Smooth muscle cell (in vitro differentiated cells): ENCODE measurements at regions not wholly inside any gene's neighbourhood (a gene's known extent, or its start where the extent isn't known, plus 50 kb on each side); places are given as distances from the start of the nearest gene placed in this dataset.
"Not testable (repeated sequence)": the region's sequence is repeated elsewhere in the genome, so short reads cannot be mapped to it uniquely, and the experiment has no call there.

Experiments used
- DNase-seq: peaks from one replicate; lab custom pipeline; 2025; ENCODE audit not compliant: unreplicated experiment; lab: John Stamatoyannopoulos, UW
- H2AFZ ChIP-seq: fragments of 200-600 bp; sonication (generic); 2 replicates; pipeline ENCODE4 v1.6.0; 2016; ENCODE audit warnings: antibody characterized with exemption, low read depth, mild to moderate bottlenecking
- H3F3A ChIP-seq: fragments of 200-600 bp; sonication (generic); 2 replicates; pipeline ENCODE4 v1.6.0; 2017; ENCODE audit warnings: antibody characterized with exemption, low read depth
- H3K27ac ChIP-seq: fragments of 200-600 bp; sonication (generic); 2 replicates; pipeline ENCODE4 v1.5.1; 2016; ENCODE audit warnings: low read depth, mild to moderate bottlenecking
- H3K27me3 ChIP-seq: fragments of 200-600 bp; sonication (generic); 2 replicates; pipeline ENCODE4 v1.6.1; 2016; ENCODE audit warnings: low read depth, mild to moderate bottlenecking
- H3K36me3 ChIP-seq: fragments of 200-600 bp; sonication (generic); 2 replicates; pipeline ENCODE4 v1.5.1; 2016; ENCODE audit warnings: low read depth
- H3K4me1 ChIP-seq: fragments of 200-600 bp; sonication (generic); 2 replicates; pipeline ENCODE4 v1.5.1; 2016; ENCODE audit warnings: low read depth
- H3K4me2 ChIP-seq: fragments of 200-600 bp; sonication (generic); 2 replicates; pipeline ENCODE4 v1.6.0; 2016; ENCODE audit warnings: mild to moderate bottlenecking
- H3K4me3 ChIP-seq: fragments of 200-600 bp; sonication (generic); 2 replicates; pipeline ENCODE4 v1.5.1; 2016; ENCODE audit warnings: mild to moderate bottlenecking
- H3K79me2 ChIP-seq: fragments of 200-600 bp; sonication (generic); 2 replicates; pipeline ENCODE4 v1.6.0; 2016; ENCODE audit warnings: low read depth, mild to moderate bottlenecking
- H3K9ac ChIP-seq: fragments of 200-600 bp; sonication (generic); 2 replicates; pipeline ENCODE4 v1.6.0; 2016; ENCODE audit warnings: low read depth
- H3K9me3 ChIP-seq: fragments of 200-600 bp; sonication (generic); replicated peaks from 2 replicates; pipeline ENCODE4 v1.5.1; 2016; ENCODE audit warnings: low read depth
- H4K20me1 ChIP-seq: fragments of 200-600 bp; sonication (generic); 2 replicates; pipeline ENCODE4 v1.6.0; 2016; ENCODE audit warnings: low read depth
- CTCF ChIP-seq: fragments of 200-600 bp; sonication (generic); IDR thresholded peaks from 2 replicates; pipeline ENCODE4 v1.5.1; 2017; ENCODE audit warnings: borderline replicate concordance, mild to moderate bottlenecking, antibody characterized with exemption; ENCODE audit not compliant: insufficient read depth, poor library complexity, severe bottlenecking
- WGBS: methylation state at CpG from one replicate; pipeline ENCODE4 v1.1.7; 2016; ENCODE audit warnings: low lambda C conversion rate; 5-methylcytosine and 5-hydroxymethylcytosine counted together

DNA sequence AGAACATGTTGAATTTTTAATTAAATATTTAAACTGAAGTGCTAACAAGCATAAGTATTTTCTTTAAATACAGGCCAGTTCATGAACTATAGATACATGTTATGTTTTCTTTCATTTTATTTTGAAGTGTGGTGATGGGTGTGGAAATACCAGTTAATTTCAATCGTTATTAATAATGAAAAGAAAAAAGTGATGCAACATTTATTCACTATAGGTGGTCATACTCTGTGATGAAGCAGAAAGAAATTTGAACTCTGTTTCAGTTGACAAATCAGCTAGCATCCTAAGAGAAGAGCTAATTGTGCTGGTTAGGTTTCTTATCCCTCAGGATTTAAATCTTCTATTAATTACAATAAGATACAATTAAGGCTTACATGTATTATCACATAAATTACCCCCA is 795.1 kb upstream of the DDX18 start:
- no peaks in the 10 kb centered on the region for H3F3A ChIP-seq
- WGBS: 88% methylated on average over 1 of the region's 1 CpG
- DNase-seq: no peak

DNA sequence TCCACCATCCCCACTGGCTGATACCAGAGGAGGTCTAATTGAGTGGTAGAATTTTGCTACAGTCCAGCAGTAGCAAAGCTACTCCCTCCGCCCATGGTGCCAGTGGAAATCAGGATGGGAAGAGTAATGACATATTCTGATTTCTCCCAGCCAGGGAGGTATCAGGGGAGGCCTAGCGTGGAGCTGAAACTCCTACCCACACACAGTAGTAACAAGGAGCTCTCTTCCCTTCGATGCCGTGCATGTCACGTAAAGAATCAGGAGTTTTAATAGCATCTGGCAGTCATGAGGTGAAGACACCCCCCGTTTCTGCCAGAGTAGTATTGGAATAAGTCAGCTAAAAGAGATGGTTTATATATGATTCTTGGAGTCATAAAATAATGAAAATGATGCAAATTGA is 786.8 kb upstream of the DDX18 start:
- Histone ChIP-seq H3K27me3 (no peaks in the 10 kb centered on the region), H3K4me2 (no peak overlapping the region), H3K4me1 (no peaks in the 10 kb centered on the region), H3K9me3 (no peaks in the 10 kb centered on the region), H3K36me3 (no peaks in the 10 kb centered on the region), H3K79me2 (no peaks in the 10 kb centered on the region), H3K9ac (no peak overlapping the region), H4K20me1 (no peaks in the 10 kb centered on the region), H3F3A (no peaks in the 10 kb centered on the region), H3K27ac (no peak overlapping the region), H3K4me3 (no peak overlapping the region), H2AFZ (no peak overlapping the region)
- DNase-seq: no peak
- no peak for TF ChIP-seq CTCF
- 94% methylated on average over 6 of the region's 6 CpGs for WGBS

More for the DNA sequence above, 795.1 kb upstream of the DDX18 start:
- Histone ChIP-seq H3K9me3 (no peaks in the 10 kb centered on the region), H2AFZ (no peak overlapping the region), H3K27ac (no peak overlapping the region), H3K36me3 (no peaks in the 10 kb centered on the region), H3K27me3 (no peaks in the 10 kb centered on the region), H4K20me1 (no peaks in the 10 kb centered on the region), H3K4me1 (no peaks in the 10 kb centered on the region), H3K4me3 (no peak overlapping the region), H3K79me2 (no peaks in the 10 kb centered on the region), H3K4me2 (no peak overlapping the region), H3K9ac (no peak overlapping the region)
- no peak for TF ChIP-seq CTCF

GRCh38 chr2:117028708-117029107 is 785.8 kb upstream of the DDX18 start:
- not testable (repeated sequence) for H3K9ac ChIP-seq, H3K4me2 ChIP-seq, H3K4me1 ChIP-seq, DNase-seq, H3K4me3 ChIP-seq, H3K9me3 ChIP-seq, H3K79me2 ChIP-seq, H3F3A ChIP-seq, H3K27me3 ChIP-seq, H2AFZ ChIP-seq, H4K20me1 ChIP-seq, H3K36me3 ChIP-seq, H3K27ac ChIP-seq
- WGBS: 97% methylated on average over 18 of the region's 18 CpGs

DNA sequence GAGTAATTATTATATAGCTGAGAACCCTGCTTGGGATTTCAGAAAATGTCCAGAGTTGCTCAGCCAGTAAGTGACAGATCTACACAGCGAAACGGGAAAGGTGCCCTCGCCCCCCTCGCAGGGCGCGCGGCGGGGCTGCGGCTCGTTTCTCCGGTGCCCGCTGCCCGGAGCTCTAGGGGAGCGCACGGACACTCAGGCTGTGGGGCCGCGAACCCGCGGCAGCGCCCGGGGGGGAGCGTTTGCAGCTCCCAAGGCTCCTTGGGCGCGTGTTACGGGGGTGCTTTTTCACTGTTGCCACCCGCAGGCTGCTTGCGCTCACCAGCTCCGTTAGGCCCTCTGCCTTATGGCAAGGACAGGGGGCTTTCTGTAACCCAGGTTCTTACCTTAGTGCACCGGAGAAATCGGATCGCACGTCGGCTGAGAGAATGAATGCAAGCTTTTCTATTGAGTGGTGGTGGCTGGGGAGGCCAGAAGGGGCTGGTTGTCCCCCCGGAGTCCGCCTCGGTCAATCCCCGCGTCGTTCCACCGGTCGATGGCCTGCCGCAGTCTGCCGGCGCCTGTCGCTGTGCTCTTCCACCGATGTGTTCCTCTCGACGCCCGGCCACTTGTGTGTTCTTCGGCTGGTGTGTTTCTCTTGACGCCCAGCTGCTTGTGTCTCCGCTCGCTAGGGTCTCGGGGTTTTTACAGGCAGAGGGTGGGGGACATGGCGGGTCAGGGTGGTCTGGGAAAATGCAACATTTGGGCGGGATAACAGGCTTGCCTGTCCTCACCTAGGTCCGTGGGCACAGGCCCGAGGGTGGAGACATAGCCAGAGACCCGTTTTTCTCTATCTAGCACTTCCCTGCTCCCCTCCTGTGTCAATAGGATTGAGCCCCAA is 758.8 kb upstream of the DDX18 start:
- WGBS: 96% methylated on average over 59 of the region's 59 CpGs
- no peaks in the 10 kb centered on the region for H3K27me3 ChIP-seq

More for the DNA sequence above, 758.8 kb upstream of the DDX18 start:
- Histone ChIP-seq H3K4me1 (no peaks in the 10 kb centered on the region), H3K27ac (no peak overlapping the region), H3K36me3 (no peaks in the 10 kb centered on the region), H3F3A (no peaks in the 10 kb centered on the region), H3K4me3 (no peak overlapping the region), H2AFZ (no peak overlapping the region), H3K9ac (no peak overlapping the region), H4K20me1 (no peaks in the 10 kb centered on the region), H3K79me2 (no peaks in the 10 kb centered on the region), H3K9me3 (no peaks in the 10 kb centered on the region), H3K4me2 (no peak overlapping the region)
- no peak for TF ChIP-seq CTCF
- no peak for DNase-seq
